Endothelial cell of umbilical vein (primary cell): ENCODE measurements at regions not wholly inside any gene's neighbourhood (a gene's known extent, or its start where the extent isn't known, plus 50 kb on each side); places are given as distances from the start of the nearest gene placed in this dataset.

ENCODE experiments used
- BruUV-seq: library from RNA; stranded (reverse); fragments of 400-500 nt; replicated peaks from 2 replicates; lab custom pipeline; 2021; lab: Mats Ljungman, UMichigan
- CTCF ChIA-PET: fragments of 300-600, 350-600 bp; sonication (Branson Sonifier 250); formaldehyde crosslinking; loops from one replicate; lab custom pipeline; 2021; ENCODE audit warnings: antibody characterized with exemption, inconsistent platforms; lab: Charles Lee
- POLR2A ChIA-PET: fragments of 300-600, 350-600 bp; sonication (Branson Sonifier 250); formaldehyde crosslinking; loops from one replicate; lab custom pipeline; 2021; ENCODE audit warnings: antibody characterized with exemption, inconsistent platforms; lab: Charles Lee
- DNase-seq: peaks from one replicate; pipeline ENCODE4 v3.0.0-alpha.2; 2011; ENCODE audit warnings: low read depth, low spot score
- FAIRE-seq: peaks from 2 replicates; lab custom pipeline; 2011; peaks lifted over from hg19 to GRCh38; lab: Jason Lieb, UNC
- H2AFZ ChIP-seq: 2 replicates; pipeline ENCODE4 v1.6.0; 2012; ENCODE audit warnings: low read depth, low read length, control low read depth, inconsistent platforms
- H3K27ac ChIP-seq: 2 replicates; pipeline ENCODE4 v1.5.1; 2011; ENCODE audit warnings: low read depth, mild to moderate bottlenecking, control low read depth, low read length, moderate library complexity; ENCODE audit not compliant: insufficient read depth
- H3K27me3 ChIP-seq, 2 experiments: 2 replicates each; pipeline versions ENCODE4 v1.6.0 to v1.6.1; 2011; ENCODE audit warnings: low read length in 2 of 2, mixed read lengths in 1 of 2; ENCODE audit not compliant: control insufficient read depth in 2 of 2, insufficient read depth in 2 of 2
- H3K36me3 ChIP-seq, 2 experiments: 2 replicates in 1 of 2; 3 replicates in 1 of 2; pipeline ENCODE4 v1.5.1; 2011; ENCODE audit warnings: low read length in 2 of 2, mild to moderate bottlenecking in 1 of 2, moderate library complexity in 1 of 2; ENCODE audit not compliant: control insufficient read depth in 2 of 2, insufficient read depth in 2 of 2; ENCODE audit errors: extremely low read depth in 1 of 2
- H3K4me1 ChIP-seq: 3 replicates; pipeline ENCODE4 v1.5.1; 2011; ENCODE audit warnings: mild to moderate bottlenecking, low read length; ENCODE audit not compliant: control insufficient read depth, insufficient read depth; ENCODE audit errors: extremely low read depth
- H3K4me2 ChIP-seq: 2 replicates; pipeline ENCODE4 v1.6.1; 2011; ENCODE audit warnings: low read length, control low read depth, mixed read lengths; ENCODE audit not compliant: insufficient read depth
- H3K4me3 ChIP-seq, 3 experiments: fragments of 200-600 bp in 1 of 3; sonication (generic), shearing (Covaris generic) in 1 of 3; replicated peaks in 1 of 3; 2 replicates each; pipeline ENCODE4 v1.5.1; 2011 to 2016; ENCODE audit warnings: control low read depth in 3 of 3, low read length in 3 of 3, mild to moderate bottlenecking in 2 of 3, inconsistent platforms in 1 of 3, low read depth in 1 of 3, moderate library complexity in 1 of 3; ENCODE audit not compliant: insufficient read depth in 1 of 3
- H3K79me2 ChIP-seq: 2 replicates; pipeline ENCODE4 v1.6.0; 2012; ENCODE audit warnings: low read length, inconsistent platforms; ENCODE audit not compliant: control insufficient read depth, insufficient read depth
- H3K9ac ChIP-seq: replicated peaks from 2 replicates; pipeline ENCODE3; 2011; ENCODE audit warnings: low read length, control low read depth; ENCODE audit not compliant: insufficient read depth; ENCODE audit errors: extremely low read depth
- H3K9me1 ChIP-seq: replicated peaks from 3 replicates; pipeline ENCODE4 v1.6.0; 2011; ENCODE audit warnings: mild to moderate bottlenecking, low read length; ENCODE audit not compliant: control insufficient read depth, insufficient read depth; ENCODE audit errors: extremely low read depth
- H3K9me3 ChIP-seq: replicated peaks from 2 replicates; pipeline ENCODE4 v1.5.1; 2012; ENCODE audit warnings: low read length, inconsistent platforms; ENCODE audit not compliant: control insufficient read depth, insufficient read depth
- H4K20me1 ChIP-seq: replicated peaks from 2 replicates; pipeline ENCODE3; 2011; ENCODE audit warnings: mild to moderate bottlenecking, low read length; ENCODE audit not compliant: control insufficient read depth, insufficient read depth; ENCODE audit errors: extremely low read depth
- CTCF ChIP-seq, 2 donors: IDR thresholded peaks; 1 replicate in 1 of 2; 2 replicates in 1 of 2; pipeline ENCODE4 v1.5.1; 2011; ENCODE audit warnings: low read length in 2 of 2, mild to moderate bottlenecking in 2 of 2, moderate library complexity in 2 of 2, control low read depth in 1 of 2, inconsistent platforms in 1 of 2, low read depth in 1 of 2; ENCODE audit not compliant: insufficient read depth in 1 of 2; ENCODE audit errors: extremely low read depth in 1 of 2
- EZH2 ChIP-seq: IDR thresholded peaks from 2 replicates; pipeline ENCODE4 v1.6.1; 2012; ENCODE audit warnings: borderline replicate concordance, low read depth, mild to moderate bottlenecking, moderate library complexity, low read length, inconsistent platforms; ENCODE audit not compliant: severe bottlenecking
- FOS ChIP-seq: IDR thresholded peaks from 2 replicates; pipeline ENCODE4 v1.6.1; 2011; ENCODE audit warnings: mild to moderate bottlenecking, low read length, moderate library complexity, borderline replicate concordance; ENCODE audit not compliant: insufficient read depth
- JUN ChIP-seq: IDR thresholded peaks from 2 replicates; pipeline ENCODE4 v1.6.1; 2011; ENCODE audit warnings: borderline replicate concordance, low read depth; ENCODE audit not compliant: insufficient read length, insufficient read depth
- MAX ChIP-seq: IDR thresholded peaks from 2 replicates; pipeline ENCODE4 v1.6.1; 2011; ENCODE audit not compliant: insufficient read depth, insufficient read length
- MYC ChIP-seq: IDR thresholded peaks from one replicate; pipeline ENCODE4 v1.6.1; 2011; ENCODE audit warnings: mild to moderate bottlenecking, low read depth, low read length
- POLR2A ChIP-seq: IDR thresholded peaks from 2 replicates; pipeline ENCODE4 v1.6.1; 2012; ENCODE audit warnings: low read depth, mild to moderate bottlenecking, control low read depth, low read length
- POLR2AphosphoS5 ChIP-seq: IDR thresholded peaks from 2 replicates; pipeline ENCODE4 v1.6.1; 2012; ENCODE audit warnings: low read depth, mild to moderate bottlenecking, control low read depth, low read length, moderate library complexity; ENCODE audit not compliant: insufficient read depth
- dilution Hi-C: fragments of 300-500 bp; cut with MboI; formaldehyde crosslinking; loops from one replicate; pipeline ENCODE4 v1.15.0; 2019; ENCODE audit warnings: low sequenced_read_pairs; ENCODE audit not compliant: extremely low pct_ligation_motif_present
- intact Hi-C: fragments of 100-400 bp; cut with micrococcal nuclease; formaldehyde crosslinking; loops from one replicate; pipeline ENCODE4 v1.10.0; 2022

GRCh38 chr2:108165729-108166128 lies 74.0 kb upstream of the SULT1C3 start:
- no peaks in the 10 kb centered on the region for H3K9me3 ChIP-seq
- POLR2A ChIA-PET = no interaction called here
- H3K4me1 ChIP-seq = no peaks in the 10 kb centered on the region
- BruUV-seq = no TSS peak
- no peak overlapping the region for H2AFZ ChIP-seq
- no peaks in the 10 kb centered on the region for H3K79me2 ChIP-seq
- no peak overlapping the region for H3K4me2 ChIP-seq
- no peaks in the 10 kb centered on the region for H3K36me3 ChIP-seq
- no peaks in the 10 kb centered on the region for H3K9me1 ChIP-seq
- H3K27me3 ChIP-seq = no peaks in the 10 kb centered on the region
- no peak overlapping the region for H3K4me3 ChIP-seq
- FAIRE-seq = no peak
- dilution Hi-C loops = no loop called here
- TF ChIP-seq MYC (no peak), POLR2A (no peak), POLR2AphosphoS5 (no peak), FOS (no peak), MAX (no peak)
- H4K20me1 ChIP-seq = no peaks in the 10 kb centered on the region
- no peak overlapping the region for H3K9ac ChIP-seq
- no peak for DNase-seq
- CTCF ChIA-PET = no interaction called here
- no peak overlapping the region for H3K27ac ChIP-seq
- intact Hi-C loops = no loop called here

- dilution Hi-C loops = no loop called here
- no peak for TF ChIP-seq EZH2
- no peak for TF ChIP-seq MAX
- no peak for TF ChIP-seq CTCF (IDR thresholded peaks at IDR 0.05; ENCODE audit: extremely low read depth in 1 of 2, insufficient read depth in 1 of 2, low read depth in 1 of 2, low read length in 2 of 2)
- no peak for TF ChIP-seq MYC
- no peak for TF ChIP-seq FOS
- TF ChIP-seq POLR2A = no peak
- TF ChIP-seq JUN = no peak
Observed at GRCh38 chr2:108167699-108168098, 72.1 kb upstream of the SULT1C3 start.

More at GRCh38 chr2:108167699-108168098, 72.1 kb upstream of the SULT1C3 start:
- FAIRE-seq = no peak
- H3K27me3 ChIP-seq = no peaks in the 10 kb centered on the region
- H2AFZ ChIP-seq = no peak overlapping the region
- ChIA-PET CTCF (interaction anchor here (1.0 kb wide), 1 partner anchor 27 kb away, joined by 3 read pairs; no protein-coding TSS in a partner anchor), POLR2A (no interaction called here)
- DNase-seq = no peak
- no peaks in the 10 kb centered on the region for H3K4me1 ChIP-seq
- no peaks in the 10 kb centered on the region for H3K36me3 ChIP-seq
- no peaks in the 10 kb centered on the region for H3K79me2 ChIP-seq
- no peak overlapping the region for H3K4me2 ChIP-seq
- no TSS peak for BruUV-seq
- intact Hi-C loops = no loop called here
- no peak overlapping the region for H3K9ac ChIP-seq
- no peaks in the 10 kb centered on the region for H3K9me3 ChIP-seq
- no peaks in the 10 kb centered on the region for H3K9me1 ChIP-seq
- no peaks in the 10 kb centered on the region for H4K20me1 ChIP-seq
- H3K4me3 ChIP-seq = no peak overlapping the region
- H3K27ac ChIP-seq = no peak overlapping the region
